ENCODE measurements at regions not wholly inside any gene's neighbourhood (a gene's known extent, or its start where the extent isn't known, plus 50 kb on each side); places are given as distances from the start of the nearest gene placed in this dataset.

DNA sequence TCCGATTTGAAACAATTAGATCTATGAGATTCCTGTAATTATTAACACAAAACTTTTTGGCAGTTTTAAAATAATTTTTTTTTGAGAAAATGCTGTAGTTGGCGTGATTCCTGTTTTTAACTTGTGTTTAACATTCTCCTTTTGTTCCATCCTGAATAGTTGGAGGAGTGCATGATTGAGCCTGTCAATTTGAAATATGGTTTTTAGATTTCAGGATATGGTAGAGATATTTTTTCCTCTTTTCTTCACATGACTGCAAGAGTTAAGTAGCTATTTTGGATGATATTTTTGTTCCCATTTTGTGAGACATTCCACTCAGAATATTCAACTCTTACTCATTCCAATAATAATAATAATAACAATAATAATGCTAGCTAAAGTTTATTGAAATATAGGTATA, 241.7 kb upstream of the MAN1A1 start:
- DNase-seq (ENCODE audit: low read depth) = no peak

DNA sequence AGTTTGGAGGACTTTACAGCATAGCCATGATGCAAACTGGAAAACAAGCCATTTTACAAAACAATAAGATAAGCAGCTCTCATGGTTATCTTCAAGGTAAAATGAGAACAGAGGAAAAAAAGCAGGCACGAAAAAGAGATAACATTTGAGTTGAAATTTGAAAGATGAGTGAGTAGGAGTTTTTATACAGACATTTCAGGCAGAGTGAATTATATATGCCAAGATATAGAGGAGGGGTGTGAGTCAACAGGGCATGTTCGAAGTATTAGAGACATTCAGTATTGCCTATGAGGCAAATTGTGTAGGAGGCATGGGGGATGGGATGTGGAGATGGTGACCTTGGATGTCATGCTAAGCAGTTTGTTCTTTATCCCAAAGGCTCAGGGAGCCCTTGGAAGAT, 240.5 kb upstream of the MAN1A1 start:
- no peak for DNase-seq (ENCODE audit: low read depth)

DNA sequence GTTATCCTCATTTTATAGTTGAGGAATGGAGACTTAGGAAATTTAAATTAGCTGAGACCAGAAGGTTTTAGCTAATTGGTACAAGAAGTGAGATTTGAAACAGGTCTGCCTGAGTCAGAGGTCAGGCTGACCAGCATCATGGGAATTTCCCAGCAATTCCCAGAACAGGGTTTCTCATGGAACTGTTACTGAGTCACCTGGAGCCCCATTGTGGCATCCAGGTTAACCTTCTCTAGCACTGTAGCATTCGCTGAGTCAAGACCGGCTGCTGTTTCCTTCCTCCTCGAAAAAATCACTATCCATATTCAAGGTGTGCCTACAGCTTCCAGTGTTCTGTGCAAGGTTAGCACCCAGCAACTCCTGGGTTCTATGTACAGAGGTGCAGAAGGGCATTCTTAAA, 238.0 kb upstream of the MAN1A1 start:
- no peak for DNase-seq (ENCODE audit: low read depth)

DNA sequence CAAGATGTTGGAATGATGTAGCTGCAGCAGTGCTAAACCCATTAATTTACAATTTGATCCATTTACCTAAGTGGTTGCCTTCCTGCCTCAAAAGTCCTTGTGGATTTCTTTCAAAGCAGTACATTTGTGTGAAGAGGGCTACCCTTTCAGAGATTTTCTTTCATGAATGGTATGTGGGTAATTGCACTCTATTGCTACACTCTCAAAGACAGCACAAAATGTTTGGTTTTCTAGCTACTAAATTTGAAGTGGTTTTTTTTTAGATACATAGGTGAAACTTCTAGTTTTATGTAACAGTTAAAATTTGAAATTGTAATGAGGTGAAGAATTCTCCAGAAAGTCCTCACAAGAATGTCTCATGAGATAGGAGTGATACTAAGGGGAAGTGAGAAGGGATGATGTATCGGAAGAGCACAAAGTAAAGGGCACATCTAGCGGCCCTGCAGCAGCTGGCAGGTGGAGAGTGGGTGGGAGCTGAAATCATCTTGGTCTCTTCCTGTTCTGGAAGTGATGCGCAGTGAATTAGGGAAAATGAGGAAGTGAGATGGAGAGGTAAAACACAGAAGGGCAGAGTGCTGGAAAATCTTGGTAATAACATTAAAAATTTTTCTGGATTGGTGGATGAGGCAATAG, 236.8 kb upstream of the MAN1A1 start:
- no peak for DNase-seq (ENCODE audit: low read depth)

DNA sequence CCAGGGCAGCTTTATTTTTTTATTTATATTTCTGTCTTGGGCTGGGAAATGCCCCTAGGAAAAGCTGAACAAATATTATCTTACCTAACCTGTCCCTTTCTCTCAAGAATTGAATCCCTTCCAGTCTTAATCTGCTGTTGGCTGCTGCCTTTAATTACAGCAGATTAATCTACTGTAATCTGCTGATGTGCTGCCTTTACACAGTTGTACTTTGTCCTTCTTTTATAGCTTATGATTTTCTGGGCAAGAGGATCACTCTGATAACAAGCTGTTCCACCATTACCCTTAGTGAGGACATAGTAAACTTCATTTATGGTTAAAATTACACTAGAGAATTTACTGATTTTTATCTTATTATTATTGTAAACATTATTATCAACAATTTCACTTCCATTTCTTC, 234.5 kb upstream of the MAN1A1 start:
- no peak for DNase-seq (ENCODE audit: low read depth)

DNA sequence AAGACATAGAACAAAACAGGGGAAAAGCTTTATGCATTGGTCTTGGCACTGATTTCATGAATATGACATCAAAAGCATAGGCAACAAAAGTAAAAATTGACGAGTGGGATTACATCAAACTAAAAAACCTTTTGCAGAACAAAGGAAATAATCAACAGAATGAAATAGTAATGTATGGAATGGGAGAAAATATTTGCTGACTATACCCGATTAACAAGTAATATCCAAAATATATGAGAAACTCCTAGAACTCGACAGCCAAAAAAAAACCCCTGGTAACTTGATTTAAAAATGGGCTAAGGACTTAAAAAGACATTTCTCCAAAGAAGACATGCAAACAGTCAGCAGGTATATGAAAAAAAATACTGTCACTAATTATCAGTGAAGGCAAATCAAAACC, 231.7 kb upstream of the MAN1A1 start:
- DNase-seq (ENCODE audit: low read depth) = no peak

DNA sequence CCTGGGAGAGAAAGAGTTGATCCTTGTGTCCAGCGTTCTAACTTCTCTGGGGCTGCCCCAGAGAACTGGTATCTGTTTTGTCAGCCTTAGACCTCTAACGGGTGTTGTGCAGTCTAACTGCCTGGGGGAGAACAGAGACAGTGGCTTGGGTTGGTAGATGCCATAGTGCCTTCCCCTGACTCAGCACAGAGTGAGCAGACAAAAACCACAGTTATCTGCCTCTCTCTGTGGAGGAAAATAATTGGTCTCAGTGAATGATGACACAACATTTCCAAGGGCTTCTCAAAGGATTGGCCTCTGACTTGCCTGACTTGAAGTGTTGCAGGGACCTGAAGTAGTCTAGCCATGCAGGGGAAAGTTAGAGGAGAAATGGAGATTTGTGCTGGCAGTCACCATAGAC, 226.2 kb upstream of the MAN1A1 start:
- no peak for DNase-seq (ENCODE audit: low read depth)

DNA sequence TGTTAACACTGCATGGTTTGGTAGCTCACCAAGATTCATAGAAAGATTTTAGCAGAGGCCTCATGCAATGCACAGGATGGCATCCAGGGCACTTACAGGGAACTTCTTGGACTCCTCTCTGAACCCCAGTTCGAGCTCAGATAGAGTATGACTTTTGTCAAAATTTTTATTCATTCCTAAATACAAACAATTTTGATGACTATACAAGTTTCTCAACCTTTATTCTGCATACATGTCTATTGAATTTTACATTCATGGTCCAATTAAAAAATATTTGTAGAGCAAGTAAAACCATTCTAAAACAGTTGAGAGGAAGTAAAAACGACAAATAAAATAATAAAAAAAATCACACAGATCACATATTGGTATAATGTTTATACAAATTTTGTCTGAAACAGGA, 219.0 kb upstream of the MAN1A1 start:
- no peak for DNase-seq (ENCODE audit: low read depth)

DNA sequence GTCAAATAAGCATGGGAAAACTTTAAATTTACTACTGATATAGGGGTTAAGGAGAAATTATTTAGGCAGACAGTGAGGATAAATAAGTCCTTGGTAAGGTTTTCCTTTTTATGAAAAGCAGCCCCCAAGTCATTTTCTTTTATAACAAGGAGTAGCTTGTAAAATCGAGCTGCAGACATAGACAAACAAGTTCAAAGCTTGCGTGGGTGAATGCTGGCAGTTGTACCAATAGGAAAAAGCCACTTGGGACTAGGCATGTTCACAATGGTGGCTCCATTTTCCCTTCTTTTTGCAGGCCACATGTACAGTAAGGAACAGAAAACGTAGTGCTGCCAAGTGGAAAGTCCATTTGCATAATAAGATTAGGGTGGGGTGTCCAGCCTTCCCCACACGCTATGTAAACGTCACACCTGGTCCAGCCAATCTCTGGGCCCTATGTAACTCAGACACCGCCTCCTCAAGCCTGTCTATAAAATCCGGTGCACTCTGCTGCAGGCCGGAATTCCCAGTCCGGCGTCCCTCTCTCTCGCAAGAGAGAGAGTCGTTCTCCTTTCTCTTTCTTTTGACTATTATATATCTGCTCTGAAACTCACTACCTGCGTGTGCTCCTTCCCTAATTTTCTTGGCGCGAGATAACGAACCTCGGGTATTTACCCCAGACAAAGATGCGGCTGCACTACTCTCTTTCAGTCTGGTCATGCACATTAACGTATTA, 217.1 kb upstream of the MAN1A1 start:
- no peak for DNase-seq (ENCODE audit: low read depth)

DNA sequence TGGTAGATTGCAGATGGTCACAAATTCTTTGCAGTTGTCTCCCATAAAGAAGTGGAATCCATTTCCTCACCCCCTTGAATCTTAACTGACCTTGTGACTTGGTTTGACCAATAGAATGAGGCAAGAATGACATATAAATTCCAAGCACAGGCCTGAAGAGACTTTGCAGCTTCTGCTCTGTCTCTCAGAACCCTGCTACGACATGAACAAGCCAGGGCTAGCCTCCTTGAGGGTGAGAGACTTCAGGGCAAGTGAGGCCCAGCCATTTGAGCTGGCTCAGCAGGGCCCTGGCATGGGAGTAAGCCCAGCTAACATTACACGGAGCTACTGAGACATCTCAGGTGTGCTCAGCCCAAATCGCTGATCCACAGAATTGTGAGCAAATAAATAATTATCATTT, 216.3 kb upstream of the MAN1A1 start:
- no peak for DNase-seq (ENCODE audit: low read depth)

DNA sequence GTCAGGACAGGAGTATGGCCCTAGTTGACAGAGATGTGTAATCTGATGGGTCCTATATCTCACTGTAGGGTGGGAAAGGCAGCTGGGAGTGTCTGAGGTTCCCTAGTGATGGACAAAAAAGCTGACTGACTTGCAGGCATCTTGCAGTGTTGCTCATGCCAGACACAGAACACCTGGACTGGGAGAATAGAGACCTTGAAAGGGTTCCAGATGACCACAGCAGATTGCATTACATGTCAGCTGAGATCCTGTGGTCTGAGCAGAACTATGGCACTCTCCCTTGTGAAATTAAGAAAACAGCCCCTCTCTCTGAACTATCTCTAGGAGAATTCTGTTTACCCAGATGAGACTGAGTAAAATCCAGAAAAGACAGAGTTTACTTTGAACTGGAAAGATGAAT, 212.6 kb upstream of the MAN1A1 start:
- DNase-seq (ENCODE audit: low read depth) = no peak

DNA sequence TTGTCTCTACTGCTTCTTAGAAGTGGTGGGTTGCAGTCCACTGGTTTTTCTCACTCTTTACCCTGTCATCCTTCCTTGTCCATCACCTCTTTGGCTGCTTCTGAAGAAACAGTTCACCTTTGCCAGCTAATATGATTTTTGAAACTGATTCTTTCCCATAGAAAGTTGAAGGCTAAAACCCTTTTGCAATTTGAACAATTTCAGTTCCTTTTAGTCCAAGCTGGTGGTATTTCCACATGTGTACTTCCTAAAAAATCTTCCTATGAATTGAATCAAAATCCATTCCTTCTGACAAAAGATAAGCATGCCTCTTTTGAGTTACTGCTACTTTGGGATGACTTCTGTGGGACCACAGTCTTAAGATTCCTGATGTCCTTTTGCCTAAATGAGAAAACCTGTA, 210.0 kb upstream of the MAN1A1 start:
- DNase-seq (ENCODE audit: low read depth) = no peak

DNA sequence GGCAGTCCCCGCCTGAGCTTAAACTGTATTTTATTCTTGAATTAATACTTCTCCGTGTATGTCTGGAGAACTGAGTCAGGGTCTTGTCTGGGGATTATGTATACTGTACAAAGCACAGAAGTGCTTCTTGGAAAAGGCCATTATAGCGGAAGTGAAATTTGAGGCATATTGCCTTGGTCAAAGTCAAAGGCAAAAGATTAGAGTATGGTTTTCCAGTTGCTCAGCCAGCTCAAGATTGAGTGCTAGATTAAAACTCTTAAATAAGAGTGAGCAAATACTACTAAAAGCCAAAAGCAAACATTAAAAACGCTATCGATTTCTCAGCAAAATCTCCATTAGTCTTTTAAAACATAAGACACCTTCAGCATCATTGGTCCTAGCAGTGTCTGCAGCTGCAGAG, 207.7 kb upstream of the MAN1A1 start:
- DNase-seq (ENCODE audit: low read depth) = no peak

DNA sequence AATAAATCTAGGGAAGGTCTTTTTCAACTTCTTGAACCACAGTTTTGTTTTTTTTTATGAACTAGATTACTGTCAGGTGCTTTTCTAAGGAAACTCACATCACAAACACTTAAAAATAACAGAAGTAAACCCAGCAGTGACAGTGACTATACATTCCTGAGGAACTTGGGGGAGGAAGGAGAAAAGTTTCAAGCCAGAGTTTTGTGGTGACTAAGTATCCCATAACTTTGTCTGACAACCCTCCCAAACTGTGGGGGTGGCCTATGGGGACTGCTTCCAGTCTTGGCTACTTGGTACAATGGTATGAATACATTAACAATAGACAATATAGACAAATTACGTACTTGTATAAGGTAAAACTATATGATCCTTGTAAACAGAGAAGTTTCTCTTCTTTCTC, 202.5 kb upstream of the MAN1A1 start:
- no peak for DNase-seq (ENCODE audit: low read depth)

DNA sequence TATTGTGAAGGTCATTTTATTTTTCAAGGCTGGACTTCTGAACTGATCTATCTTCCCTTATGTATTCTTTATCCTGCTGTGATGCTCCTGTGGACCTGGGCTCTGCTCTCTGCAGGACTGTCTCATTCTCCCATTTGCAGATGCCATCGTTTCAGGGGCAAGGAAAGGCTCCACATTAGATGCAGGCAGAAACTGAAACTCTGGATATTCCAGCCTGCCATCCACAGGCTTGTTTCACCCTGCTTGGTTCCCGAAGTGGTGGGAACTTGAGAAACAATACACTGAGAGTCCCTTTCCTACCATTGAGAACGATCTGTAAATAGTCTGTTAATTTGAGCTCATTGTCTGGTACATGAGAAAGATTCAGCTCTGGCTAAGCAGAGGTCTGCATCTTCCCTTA, 197.5 kb upstream of the MAN1A1 start:
- no peak for DNase-seq (ENCODE audit: low read depth)

DNA sequence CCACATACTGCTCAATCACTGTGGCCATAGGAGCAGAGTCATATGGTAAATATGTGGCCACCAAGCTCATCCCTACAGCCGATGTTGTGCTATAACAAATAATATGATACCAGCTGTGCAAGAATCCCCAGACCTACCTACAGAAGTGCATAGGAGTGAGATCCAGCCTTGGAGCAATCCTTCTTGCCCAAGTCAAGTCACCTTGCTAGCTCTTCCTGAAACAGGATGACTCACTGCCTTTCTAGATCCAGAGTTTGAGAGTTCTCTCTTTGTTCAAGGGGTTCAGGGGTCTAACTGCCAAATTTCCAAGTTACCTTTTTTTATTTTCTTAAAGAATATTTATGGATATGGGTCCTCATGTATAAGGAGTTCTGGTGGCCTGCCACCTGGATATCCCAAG, 195.7 kb upstream of the MAN1A1 start:
- DNase-seq (ENCODE audit: low read depth) = no peak

DNA sequence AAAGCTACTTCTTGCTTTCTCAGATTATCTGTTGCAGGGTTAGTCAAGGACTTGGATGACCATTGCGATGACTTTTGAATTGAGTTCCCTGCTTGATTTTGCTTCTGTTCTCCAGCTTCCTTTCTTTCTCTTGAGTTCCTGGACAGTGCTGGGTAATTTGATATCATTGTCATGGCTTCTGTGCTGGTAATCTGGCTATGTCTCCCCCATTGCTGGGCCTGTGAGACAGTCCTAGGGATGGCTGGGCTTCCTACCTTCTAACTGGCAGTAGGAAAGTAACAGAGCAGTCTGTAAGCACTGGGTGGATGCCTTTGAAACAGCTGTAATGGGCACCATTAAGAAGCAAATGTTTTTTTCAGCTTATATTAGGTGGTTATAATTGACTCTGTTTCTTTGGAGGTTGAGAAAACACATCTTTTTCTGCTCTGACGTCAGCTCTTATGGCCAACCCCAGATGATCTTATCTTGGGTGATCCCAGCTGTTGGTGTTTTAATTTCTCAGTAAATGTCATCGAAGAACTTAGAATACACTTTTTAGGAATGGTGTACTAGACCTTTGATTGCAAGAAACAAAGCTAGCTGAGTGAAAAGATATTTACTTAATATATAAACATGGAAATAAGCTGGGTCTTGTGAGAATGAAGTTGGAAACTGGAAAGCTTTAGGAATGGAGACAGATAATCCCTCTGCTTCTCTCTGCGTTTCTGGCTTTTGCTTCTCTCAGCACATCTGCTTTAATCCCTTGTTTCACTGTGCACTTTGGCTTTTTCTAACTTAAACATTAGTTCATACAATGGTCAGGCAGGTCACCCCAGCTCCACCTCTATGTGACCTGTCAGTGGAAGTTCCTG, 195.0 kb upstream of the MAN1A1 start:
- no peak for DNase-seq (ENCODE audit: low read depth)

DNA sequence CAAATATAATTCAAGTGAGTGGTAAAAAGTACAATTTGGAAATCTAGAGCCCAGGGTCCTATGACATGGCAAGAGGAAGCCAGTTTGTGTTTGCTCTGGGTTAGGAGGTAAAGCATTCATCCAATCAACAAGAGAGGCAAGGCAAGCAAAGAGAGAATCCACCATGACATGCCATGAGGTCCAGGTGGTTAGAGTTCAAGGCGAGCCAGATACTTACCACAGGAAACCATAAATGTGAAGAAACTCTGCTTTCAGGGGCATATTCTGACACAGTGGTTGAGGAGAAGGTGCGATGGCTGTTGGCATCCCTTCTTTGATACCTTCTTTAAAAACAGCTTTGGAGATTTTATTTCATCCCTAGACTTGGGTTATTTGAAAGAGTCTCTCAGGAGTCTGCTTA, 193.8 kb upstream of the MAN1A1 start:
- DNase-seq (ENCODE audit: low read depth) = no peak

DNA sequence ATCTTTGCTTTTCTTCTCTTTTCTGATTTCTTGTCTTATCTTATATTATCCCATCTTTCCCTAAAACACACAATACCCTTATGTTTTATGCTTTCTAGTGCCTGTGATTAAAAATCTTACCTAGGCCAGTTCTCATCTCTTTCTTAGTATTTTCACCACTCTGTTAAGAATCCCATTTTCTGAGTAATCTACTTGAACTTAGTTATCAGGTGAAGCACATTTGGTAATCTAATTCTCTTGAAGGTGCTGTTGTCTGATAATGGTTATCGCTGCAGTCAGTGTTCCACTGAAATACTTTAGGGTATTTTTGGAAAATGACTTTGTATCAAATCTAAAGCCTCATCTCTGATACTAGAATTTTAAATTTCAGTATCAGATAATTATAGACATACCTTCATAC, 192.5 kb upstream of the MAN1A1 start:
- no peak for DNase-seq (ENCODE audit: low read depth)

DNA sequence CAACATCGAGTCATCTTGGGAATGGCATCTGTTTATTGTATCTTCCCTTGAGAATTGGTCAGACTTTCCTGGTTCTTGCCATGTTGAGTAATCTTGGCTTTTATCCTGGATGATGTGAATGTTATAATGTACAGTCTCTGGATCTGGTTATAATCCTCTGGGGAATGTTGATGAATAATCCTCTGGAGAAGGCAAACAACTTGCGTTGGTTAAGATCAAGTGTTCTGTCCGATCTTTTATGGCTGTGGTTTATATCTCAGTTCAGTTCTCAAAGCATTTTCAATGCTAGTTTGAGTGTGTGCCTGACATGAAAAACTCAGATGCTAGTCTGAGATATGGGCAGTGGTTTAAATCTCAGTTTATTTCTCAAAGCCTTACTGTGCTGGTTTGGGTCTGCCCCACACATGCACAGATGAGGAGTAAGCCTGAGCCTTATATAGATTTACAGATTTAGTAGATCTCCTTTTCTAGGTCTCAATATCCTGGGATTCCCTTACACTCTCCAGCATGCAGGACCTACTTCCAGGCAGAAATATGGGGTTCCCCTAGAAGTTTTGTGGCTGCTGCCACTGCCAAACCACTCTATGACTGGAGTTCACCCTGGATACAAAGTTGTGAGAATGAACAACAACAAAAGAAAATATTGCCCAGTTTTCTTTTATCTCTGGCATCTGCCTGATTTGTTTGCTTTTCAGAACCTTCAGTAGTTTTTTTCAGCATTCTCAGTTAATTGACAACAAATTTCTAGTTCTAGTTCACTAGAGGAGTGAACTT, 191.8 kb upstream of the MAN1A1 start:
- no peak for DNase-seq (ENCODE audit: low read depth)

DNA sequence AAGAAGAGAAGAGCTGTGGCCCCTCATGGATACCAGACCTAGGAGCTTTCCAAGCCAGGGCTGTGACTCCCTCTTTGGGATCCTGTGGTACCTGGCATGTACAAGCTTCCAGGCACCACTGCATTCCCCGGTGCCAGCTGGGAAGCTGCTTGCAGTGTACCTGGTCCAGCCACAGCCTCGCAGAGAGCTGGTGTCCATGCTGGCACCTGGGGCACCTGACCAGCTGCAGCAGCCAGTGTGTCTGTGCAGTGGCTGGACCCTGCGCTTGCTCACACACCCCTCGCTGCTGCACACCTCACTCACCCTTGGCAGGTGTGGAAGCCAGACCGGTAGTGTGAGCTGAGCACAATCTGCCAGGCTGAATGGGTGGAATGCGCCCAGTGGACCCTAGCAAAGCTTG, 190.9 kb upstream of the MAN1A1 start:
- DNase-seq (ENCODE audit: low read depth) = no peak

DNA sequence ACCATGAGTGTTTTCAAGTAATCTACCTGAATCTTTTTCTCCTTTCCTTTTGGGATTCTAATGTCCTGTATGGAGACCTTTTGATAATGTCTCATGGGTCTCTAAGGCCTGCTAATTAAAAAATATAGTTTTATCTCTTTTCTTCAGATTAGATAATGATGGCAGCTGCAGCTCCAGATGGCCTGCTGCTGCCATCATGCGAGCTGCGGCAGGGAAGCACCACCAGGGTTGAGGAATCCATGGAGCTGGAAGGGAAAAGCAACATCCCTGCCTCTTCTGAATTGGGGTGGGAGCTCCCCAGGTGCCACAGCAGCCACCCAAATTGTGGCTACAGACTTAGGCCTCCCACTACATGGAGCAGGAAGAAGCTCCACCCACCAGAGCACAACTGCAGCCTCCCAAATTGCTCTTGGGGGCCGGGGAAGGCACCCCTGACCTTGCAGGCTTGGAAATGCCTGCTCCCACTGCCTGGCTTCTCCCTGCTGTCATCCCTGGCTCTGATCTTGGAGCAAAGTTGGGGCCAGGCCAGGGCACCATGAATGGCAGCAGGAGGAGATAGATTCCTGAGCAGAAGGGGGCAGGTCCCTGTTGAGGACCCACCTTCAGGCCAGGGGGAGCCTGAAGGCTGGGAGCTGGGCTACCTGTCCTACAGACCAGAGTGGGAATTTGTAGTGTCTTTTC, 189.6 kb upstream of the MAN1A1 start:
- no peak for DNase-seq (ENCODE audit: low read depth)

Data from activated gamma-delta T cell treated with anti-CD3 and anti-CD28 coated beads, Interleukin-2, amount 50 U/mL, for 16 hours (primary cell).